AG04449 (cell line): ENCODE measurements at regions not wholly inside any gene's neighbourhood (a gene's known extent, or its start where the extent isn't known, plus 50 kb on each side); places are given as distances from the start of the nearest gene placed in this dataset.

Source experiments
- CTCF ChIA-PET: fragments of 350-600 bp; formaldehyde crosslinking; extraction: SDS; loops from one replicate; lab custom pipeline; 2021; ENCODE audit warnings: antibody characterized with exemption; lab: Yijun Ruan, JAX
- POLR2A ChIA-PET: fragments of 400-600, 350-600 bp; formaldehyde crosslinking; extraction: SDS; loops from one replicate; lab custom pipeline; 2020; ENCODE audit warnings: antibody characterized with exemption, inconsistent platforms; lab: Yijun Ruan, JAX
- DNase-seq: peaks from one replicate; pipeline ENCODE4 v3.0.0-alpha.2; 2010; ENCODE audit warnings: low read depth, low spot score
- H3K4me3 ChIP-seq: 2 replicates; pipeline ENCODE4 v1.5.1; 2011; ENCODE audit warnings: low read depth, mild to moderate bottlenecking, control low read depth, low read length
- CTCF ChIP-seq: IDR thresholded peaks from one replicate; pipeline ENCODE4 v1.5.1; 2011; ENCODE audit warnings: mild to moderate bottlenecking, moderate library complexity, low read length, control low read depth, inconsistent platforms; ENCODE audit not compliant: insufficient read depth; ENCODE audit errors: missing control alignments

- H3K4me3 ChIP-seq: no peak overlapping the region
- TF ChIP-seq CTCF: no peak
- POLR2A ChIA-PET: no interaction called here
- CTCF ChIA-PET: no interaction called here
- DNase-seq: no peak
Observed at GRCh38 chr12:91937009-91937408, 208.6 kb downstream of the BTG1 start.

GRCh38 chr12:91935296-91935695 is 210.3 kb downstream of the BTG1 start:
- DNase-seq: no peak
- no peak overlapping the region for H3K4me3 ChIP-seq
- ChIA-PET POLR2A (no interaction called here), CTCF (no interaction called here)
- TF ChIP-seq CTCF: no peak

- no peak for DNase-seq
- CTCF ChIA-PET: interaction anchor here (0.5 kb wide), 1 partner anchor 652 kb away, joined by 4 read pairs; no protein-coding TSS in a partner anchor
- TF ChIP-seq CTCF: no peak
- POLR2A ChIA-PET: no interaction called here
- no peak overlapping the region for H3K4me3 ChIP-seq
Observed at GRCh38 chr12:91931111-91931510, 214.5 kb downstream of the BTG1 start.

GRCh38 chr12:91928501-91928900 is 217.1 kb downstream of the BTG1 start:
- ChIA-PET POLR2A (no interaction called here), CTCF (no interaction called here)
- DNase-seq: no peak

GRCh38 chr12:91926848-91927247 is 218.8 kb downstream of the BTG1 start:
- H3K4me3 ChIP-seq: no peak overlapping the region
- no peak for TF ChIP-seq CTCF
- ChIA-PET POLR2A (no interaction called here), CTCF (no interaction called here)
- peak; percentile 14 for DNase-seq

More at GRCh38 chr12:91928501-91928900, 217.1 kb downstream of the BTG1 start:
- no peak overlapping the region for H3K4me3 ChIP-seq
- no peak for TF ChIP-seq CTCF

- POLR2A ChIA-PET: no interaction called here
- DNase-seq: no peak
- CTCF ChIA-PET: no interaction called here
- H3K4me3 ChIP-seq: no peak overlapping the region
- no peak for TF ChIP-seq CTCF
Observed at GRCh38 chr12:91924827-91925226, 220.8 kb downstream of the BTG1 start.
